Left lung (tissue), 4 donors: ENCODE measurements at regions not wholly inside any gene's neighbourhood (a gene's known extent, or its start where the extent isn't known, plus 50 kb on each side); places are given as distances from the start of the nearest gene placed in this dataset.
"Not testable (repeated sequence)": the region's sequence is repeated elsewhere in the genome, so short reads cannot be mapped to it uniquely, and the experiment has no call there.

Source experiments
- ATAC-seq: fragments of 200-7000 bp; cut with Tn5 transposase; one replicate; pipeline ENCODE4 v1.9.1; 2020; ENCODE audit warnings: moderate library complexity
- DNase-seq, 4 donors: peaks; one replicate each; pipeline ENCODE4 v3.0.0-alpha.2; 2013 to 2020
- H3K27ac ChIP-seq, 2 donors: fragments of 200-600 bp; sonication (generic) in 1 of 2; one replicate each; pipeline versions ENCODE4 v1.5.0 to v1.8.0; 2020 to 2021
- H3K27me3 ChIP-seq, 2 donors: fragments of 200-600 bp; sonication (generic) in 1 of 2; one replicate each; pipeline versions ENCODE4 v1.5.0 to v1.8.0; 2020 to 2021
- H3K36me3 ChIP-seq, 2 donors: fragments of 200-600 bp; sonication (generic) in 1 of 2; one replicate each; pipeline versions ENCODE4 v1.5.0 to v1.8.0; 2020 to 2021
- H3K4me1 ChIP-seq, 2 donors: fragments of 200-600 bp; one replicate each; pipeline ENCODE4 v1.8.0; 2021
- H3K4me3 ChIP-seq, 2 donors: fragments of 200-600 bp; sonication (generic) in 1 of 2; one replicate each; pipeline versions ENCODE4 v1.5.0 to v1.8.0; 2020 to 2021; ENCODE audit warnings: mild to moderate bottlenecking in 1 of 2
- H3K9me3 ChIP-seq, 2 donors: fragments of 200-600 bp; sonication (generic) in 1 of 2; one replicate each; pipeline versions ENCODE4 v1.5.0 to v1.8.0; 2020 to 2021
- intact Hi-C, 2 donors: fragments of 100-400 bp; cut with DNase I; formaldehyde crosslinking; loops; one replicate each; pipeline versions ENCODE4 v1.11.2 to v1.14.2; 2022
- TF ChIP-seq, protein P1 (sequence below), 2 donors: fragments of 200-600 bp; sonication (generic) in 1 of 2; IDR thresholded peaks; one replicate each; pipeline versions ENCODE4 v1.5.0 to v1.8.0; 2021; ENCODE audit warnings: antibody characterized with exemption in 2 of 2
- donor health status: DM: no; HTN: yes; CAD: no.
- donor health status: DM: no; HTN: no; CAD: no.

DNA sequence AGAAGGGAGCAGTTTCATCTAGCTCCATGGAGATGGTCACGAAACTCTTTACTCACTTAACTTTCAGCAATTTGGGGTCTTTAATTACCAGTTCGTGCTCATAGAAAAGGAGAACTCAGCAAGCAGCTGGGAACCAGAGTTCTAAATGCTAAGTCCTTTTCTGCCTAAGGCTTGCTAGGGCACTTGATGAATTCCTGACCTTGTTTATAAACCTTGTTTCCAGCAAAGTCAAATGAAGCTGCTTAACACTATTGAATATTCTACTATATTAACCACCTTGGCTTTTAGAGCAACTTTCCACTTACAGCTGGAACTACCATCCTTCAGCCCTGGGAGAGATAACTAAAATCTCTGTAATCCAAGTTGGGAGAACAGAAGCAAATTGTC lies 79.5 kb upstream of the TSC22D2 start:
- intact Hi-C loops = no loop called here
- peak overlapping the region in 1 of 2 donors; percentile 41 for H3K27ac ChIP-seq
- TF ChIP-seq, protein P1, sequence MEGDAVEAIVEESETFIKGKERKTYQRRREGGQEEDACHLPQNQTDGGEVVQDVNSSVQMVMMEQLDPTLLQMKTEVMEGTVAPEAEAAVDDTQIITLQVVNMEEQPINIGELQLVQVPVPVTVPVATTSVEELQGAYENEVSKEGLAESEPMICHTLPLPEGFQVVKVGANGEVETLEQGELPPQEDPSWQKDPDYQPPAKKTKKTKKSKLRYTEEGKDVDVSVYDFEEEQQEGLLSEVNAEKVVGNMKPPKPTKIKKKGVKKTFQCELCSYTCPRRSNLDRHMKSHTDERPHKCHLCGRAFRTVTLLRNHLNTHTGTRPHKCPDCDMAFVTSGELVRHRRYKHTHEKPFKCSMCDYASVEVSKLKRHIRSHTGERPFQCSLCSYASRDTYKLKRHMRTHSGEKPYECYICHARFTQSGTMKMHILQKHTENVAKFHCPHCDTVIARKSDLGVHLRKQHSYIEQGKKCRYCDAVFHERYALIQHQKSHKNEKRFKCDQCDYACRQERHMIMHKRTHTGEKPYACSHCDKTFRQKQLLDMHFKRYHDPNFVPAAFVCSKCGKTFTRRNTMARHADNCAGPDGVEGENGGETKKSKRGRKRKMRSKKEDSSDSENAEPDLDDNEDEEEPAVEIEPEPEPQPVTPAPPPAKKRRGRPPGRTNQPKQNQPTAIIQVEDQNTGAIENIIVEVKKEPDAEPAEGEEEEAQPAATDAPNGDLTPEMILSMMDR (IDR thresholded peaks at IDR 0.05) = no peak

DNA sequence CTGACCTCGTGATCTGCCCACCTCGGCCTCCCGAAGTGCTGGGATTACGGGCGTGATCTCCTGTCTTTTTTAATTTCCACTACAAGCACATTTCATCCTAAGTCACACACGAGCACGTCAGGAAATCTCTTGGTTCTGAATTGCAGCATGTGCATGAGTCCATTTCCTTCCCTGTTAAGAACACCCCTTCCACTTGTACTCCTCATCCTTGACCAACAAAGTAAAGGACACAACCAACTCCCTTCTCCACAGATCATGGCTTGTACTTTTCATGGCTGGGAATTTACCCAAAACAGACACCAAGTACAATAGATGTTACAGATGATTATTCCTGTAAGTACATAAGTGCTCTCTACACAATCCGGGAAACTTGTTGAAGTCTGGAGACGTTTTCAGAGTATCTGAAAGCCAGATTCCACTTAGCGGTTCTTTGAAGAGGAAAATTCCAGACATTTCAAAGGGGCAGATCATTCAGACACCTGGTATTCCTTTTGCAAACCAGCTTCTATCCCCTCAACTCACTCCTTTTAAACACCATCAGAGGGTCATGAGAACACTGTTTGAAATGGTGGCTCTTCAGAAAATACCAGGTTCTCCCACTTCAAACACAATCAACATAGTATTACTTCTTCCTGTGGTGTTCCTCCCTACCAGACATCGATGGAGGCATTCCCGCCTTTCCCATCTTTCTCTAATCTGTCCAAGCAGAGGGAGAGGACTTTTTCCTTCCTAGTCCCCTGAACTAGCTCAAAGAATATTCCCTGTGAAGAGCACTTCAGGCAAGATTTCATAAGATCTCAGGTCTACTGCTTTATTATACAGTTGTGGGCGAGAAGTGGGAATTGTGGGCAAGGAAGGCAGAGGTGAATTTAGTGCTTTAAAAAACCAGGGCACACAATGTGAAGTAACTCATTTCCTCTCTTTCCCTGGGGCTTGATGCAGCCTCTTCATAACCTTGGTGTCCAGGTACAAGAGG lies 80.1 kb upstream of the TSC22D2 start:
- H3K36me3 ChIP-seq = no peaks in the 10 kb centered on the region
- H3K9me3 ChIP-seq = no peaks in the 10 kb centered on the region
- TF ChIP-seq, protein P1 (IDR thresholded peaks at IDR 0.05) = no peak
- no peaks in the 10 kb centered on the region for H3K27me3 ChIP-seq
- intact Hi-C loops = no loop called here
- H3K27ac ChIP-seq = peak overlapping the region in 1 of 2 donors; percentile 41
- H3K4me3 ChIP-seq = no peak overlapping the region
- ATAC-seq (peak; percentile 66), DNase-seq (no peak)
- H3K4me1 ChIP-seq = peaks cover 0 to 6% of the 10 kb centered on the region in 2 donors

More for the DNA sequence above, 79.5 kb upstream of the TSC22D2 start:
- Histone ChIP-seq H3K27me3 (no peaks in the 10 kb centered on the region), H3K36me3 (no peaks in the 10 kb centered on the region), H3K4me1 (peaks cover 0 to 6% of the 10 kb centered on the region in 2 donors), H3K9me3 (no peaks in the 10 kb centered on the region), H3K4me3 (no peak overlapping the region)
- no peak for DNase-seq
- peak; percentile 31 for ATAC-seq

DNA sequence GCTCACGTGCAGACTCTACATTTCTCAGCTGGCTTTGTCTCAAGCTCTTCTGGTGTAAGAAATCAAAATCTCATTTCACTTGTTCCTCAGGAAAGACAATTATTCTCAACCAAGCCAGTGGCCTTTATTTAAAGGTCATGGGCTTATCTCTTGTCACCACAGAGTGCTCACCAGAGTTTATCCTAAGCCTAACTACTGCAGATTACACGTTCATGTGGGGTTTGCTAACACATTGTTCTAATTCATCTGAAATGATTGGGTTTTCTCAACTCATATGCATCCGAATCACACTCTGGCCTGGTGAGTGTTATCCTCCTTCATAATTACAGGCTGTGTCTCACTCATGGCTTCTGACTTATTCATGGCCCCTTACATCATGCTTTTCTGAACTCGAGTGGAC lies 83.3 kb upstream of the TSC22D2 start:
- H3K4me1 ChIP-seq = peaks cover 0 to 6% of the 10 kb centered on the region in 2 donors
- ATAC-seq = peak; percentile 35
- H3K27me3 ChIP-seq = no peaks in the 10 kb centered on the region
- H3K9me3 ChIP-seq = no peaks in the 10 kb centered on the region
- DNase-seq = no peak
- TF ChIP-seq, protein P1 (IDR thresholded peaks at IDR 0.05) = no peak
- no peak overlapping the region for H3K27ac ChIP-seq
- H3K36me3 ChIP-seq = no peaks in the 10 kb centered on the region
- intact Hi-C loops = no loop called here
- H3K4me3 ChIP-seq = no peak overlapping the region

DNA sequence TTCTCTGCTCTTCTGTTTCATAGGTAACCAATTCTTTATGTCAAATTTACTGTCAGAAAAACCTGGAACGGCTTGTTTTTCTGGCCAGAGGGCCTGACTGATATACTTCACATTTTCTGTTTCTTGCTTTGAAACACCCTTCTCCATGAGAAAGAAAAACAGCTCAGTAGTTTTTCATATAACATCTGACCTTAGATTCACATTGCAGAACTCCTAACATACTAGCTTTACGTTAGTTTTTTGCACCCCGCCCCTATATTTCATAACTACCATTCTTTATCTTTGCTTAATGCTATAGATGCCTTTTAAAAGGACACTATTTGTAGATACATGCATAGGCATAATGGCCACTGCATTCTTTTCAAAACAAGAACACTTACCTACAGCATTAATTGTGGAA lies 83.9 kb upstream of the TSC22D2 start:
- DNase-seq = no peak
- no peak overlapping the region for H3K4me3 ChIP-seq
- no peaks in the 10 kb centered on the region for H3K9me3 ChIP-seq
- TF ChIP-seq, protein P1 (IDR thresholded peaks at IDR 0.05) = no peak
- H3K4me1 ChIP-seq = peaks cover 0 to 6% of the 10 kb centered on the region in 2 donors
- ATAC-seq = no peak
- H3K27me3 ChIP-seq = no peaks in the 10 kb centered on the region
- no peak overlapping the region for H3K27ac ChIP-seq
- no peaks in the 10 kb centered on the region for H3K36me3 ChIP-seq
- intact Hi-C loops = no loop called here

DNA sequence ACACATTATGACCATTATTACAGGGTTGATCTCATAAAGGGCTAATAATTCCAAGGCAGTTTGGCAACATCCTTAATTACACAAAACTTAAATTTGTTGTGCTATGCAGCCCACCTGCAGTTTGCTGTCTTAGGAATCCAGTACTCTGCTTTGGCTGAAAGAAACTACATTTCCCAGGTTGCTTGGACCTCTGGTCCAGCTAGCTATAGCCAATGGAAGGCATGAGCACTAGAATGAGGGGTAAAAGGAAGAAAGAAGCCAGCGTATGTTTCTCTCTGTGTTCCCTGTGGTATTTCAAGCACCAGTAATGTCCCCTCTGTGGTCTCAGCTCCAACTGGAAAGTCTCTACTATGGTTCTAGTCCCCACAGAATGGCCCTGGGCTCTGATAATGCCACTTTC lies 84.3 kb upstream of the TSC22D2 start:
- Histone ChIP-seq H3K27ac (no peak overlapping the region), H3K36me3 (no peaks in the 10 kb centered on the region), H3K4me3 (no peak overlapping the region), H3K27me3 (no peaks in the 10 kb centered on the region), H3K4me1 (peaks cover 0 to 6% of the 10 kb centered on the region in 2 donors), H3K9me3 (no peaks in the 10 kb centered on the region)
- TF ChIP-seq, protein P1 (IDR thresholded peaks at IDR 0.05) = no peak
- ATAC-seq (no peak), DNase-seq (no peak)
- intact Hi-C loops = no loop called here

DNA sequence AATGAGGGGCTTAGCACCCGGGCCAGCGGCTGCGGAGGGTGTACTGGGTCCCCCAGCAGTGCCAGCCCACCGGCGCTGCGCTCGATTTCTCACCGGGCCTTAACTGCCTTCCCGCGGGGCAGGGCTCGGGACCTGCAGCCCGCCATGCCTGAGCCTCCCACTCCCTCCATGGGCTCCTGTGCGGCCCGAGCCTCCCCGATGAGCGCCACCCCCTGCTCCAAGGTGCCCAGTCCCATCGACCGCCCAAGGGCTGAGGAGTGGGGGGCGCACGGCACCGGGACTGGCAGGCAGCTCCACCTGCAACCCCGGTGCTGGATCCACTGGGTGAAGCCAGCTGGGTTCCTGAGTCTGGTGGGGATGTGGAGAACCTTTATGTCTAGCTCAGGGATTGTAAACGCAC lies 85.0 kb upstream of the TSC22D2 start:
- ATAC-seq, H3K4me3 ChIP-seq, H3K27ac ChIP-seq, intact Hi-C loops, H3K36me3 ChIP-seq, H3K27me3 ChIP-seq, H3K9me3 ChIP-seq, H3K4me1 ChIP-seq: not testable (repeated sequence)
- DNase-seq = peak in 1 of 4 donors; percentile 71

DNA sequence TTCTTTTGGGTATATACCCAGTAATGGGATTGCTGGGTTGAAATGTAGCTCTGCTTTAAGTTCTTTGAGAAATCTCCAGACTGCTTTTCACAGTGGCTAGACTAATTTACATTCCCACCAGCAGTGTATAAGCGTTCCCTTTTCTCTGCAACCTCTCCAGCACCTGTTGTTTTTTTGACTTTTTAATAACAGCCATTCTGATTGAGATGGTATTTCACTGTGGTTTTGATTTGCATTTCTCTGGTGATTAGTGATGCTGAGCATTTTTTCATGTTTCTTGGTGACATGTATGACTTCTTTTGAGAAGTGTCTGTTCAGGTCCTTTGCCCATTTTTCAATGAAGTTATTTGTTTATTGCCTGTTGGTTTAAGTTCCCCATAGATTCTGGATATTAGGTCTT lies 87.1 kb upstream of the TSC22D2 start:
- H3K9me3 ChIP-seq, intact Hi-C loops, H3K4me1 ChIP-seq, H3K27me3 ChIP-seq, H3K36me3 ChIP-seq, H3K27ac ChIP-seq, DNase-seq, ATAC-seq, H3K4me3 ChIP-seq: not testable (repeated sequence)
